K562 (cell line): ENCODE measurements at regions not wholly inside any gene's neighbourhood (a gene's known extent, or its start where the extent isn't known, plus 50 kb on each side); places are given as distances from the start of the nearest gene placed in this dataset.

Source experiments
- ATAC-seq: fragments of 200-7000 bp; cut with Tn5 transposase; 3 replicates; pipeline ENCODE4 v1.9.1; 2020; ENCODE audit warnings: moderate library complexity
- BruUV-seq: library from RNA; stranded (reverse); fragments of 400-500 nt; replicated peaks from 2 replicates; lab custom pipeline; 2021; lab: Mats Ljungman, UMichigan
- CTCF ChIA-PET: fragments of 300-600 bp; formaldehyde crosslinking; extraction: SDS; loops from one replicate; lab custom pipeline; 2021; ENCODE audit warnings: low intra/inter-chr PET ratio; lab: Yijun Ruan, JAX
- POLR2A ChIA-PET: fragments of 300-600, 350-650 bp; sonication (Branson Sonifier 250); formaldehyde crosslinking; extraction: SDS; loops from one replicate; lab custom pipeline; 2021; ENCODE audit warnings: antibody characterized with exemption, inconsistent platforms; lab: Yijun Ruan, JAX
- DNase-seq, 4 experiments: peaks; one replicate each; pipeline versions ENCODE4 v3.0.0 to v3.0.0-alpha.2; 2011 to 2018; ENCODE audit warnings: low spot score in 3 of 4, mixed read lengths in 3 of 4; ENCODE audit errors: extremely low read depth in 1 of 4
- FAIRE-seq: peaks from 2 replicates; lab custom pipeline; 2011; peaks lifted over from hg19 to GRCh38; lab: Jason Lieb, UNC
- H2AFZ ChIP-seq: 2 replicates; pipeline ENCODE4 v1.6.0; 2011; ENCODE audit warnings: low read depth, low read length, control low read depth, inconsistent platforms
- H3K27ac ChIP-seq: fragments of 200-600 bp; 3 replicates; pipeline ENCODE4 v1.8.0; 2011; ENCODE audit warnings: low read depth, mild to moderate bottlenecking, control low read depth, inconsistent platforms, low read length, moderate library complexity, mixed read lengths; ENCODE audit errors: extremely low read depth
- H3K27me3 ChIP-seq, 2 experiments: fragments of 300-600 bp in 1 of 2; 2 replicates in 1 of 2; 3 replicates in 1 of 2; pipeline versions ENCODE4 v1.6.0 to v1.8.0; 2011; ENCODE audit warnings: inconsistent platforms in 2 of 2, low read length in 2 of 2, mild to moderate bottlenecking in 1 of 2, mixed read lengths in 1 of 2, moderate library complexity in 1 of 2; ENCODE audit not compliant: control insufficient read depth in 2 of 2, insufficient read depth in 2 of 2
- H3K36me3 ChIP-seq: fragments of 300-600 bp; 3 replicates; pipeline ENCODE4 v1.8.0; 2011; ENCODE audit warnings: mild to moderate bottlenecking, low read length, inconsistent platforms; ENCODE audit not compliant: control insufficient read depth, insufficient read depth
- H3K4me1 ChIP-seq, 2 experiments: fragments of 200-600 bp in 1 of 2; replicated peaks in 1 of 2; 2 replicates in 1 of 2; 3 replicates in 1 of 2; pipeline versions ENCODE4 v1.5.1 to v1.8.0; 2011; ENCODE audit warnings: inconsistent platforms in 2 of 2, low read length in 2 of 2, mild to moderate bottlenecking in 1 of 2, mixed read lengths in 1 of 2, moderate library complexity in 1 of 2; ENCODE audit not compliant: control insufficient read depth in 2 of 2, insufficient read depth in 2 of 2
- H3K4me2 ChIP-seq: 2 replicates; pipeline ENCODE4 v1.6.1; 2011; ENCODE audit warnings: low read length, control low read depth, inconsistent platforms, mixed read lengths; ENCODE audit not compliant: insufficient read depth
- H3K4me3 ChIP-seq: fragments of 200-600 bp; sonication (generic), shearing (Covaris generic); 2 replicates; pipeline ENCODE4 v1.5.1; 2016; ENCODE audit warnings: control low read depth, inconsistent platforms
- H3K79me2 ChIP-seq: fragments of 200-600 bp; 3 replicates; pipeline ENCODE4 v1.8.0; 2011; ENCODE audit warnings: low read length, inconsistent platforms; ENCODE audit not compliant: control insufficient read depth, insufficient read depth
- H3K9ac ChIP-seq, 2 experiments: 2 replicates each; pipeline versions ENCODE4 v1.6.0 to v1.6.1; 2011; ENCODE audit warnings: low read depth in 2 of 2, low read length in 2 of 2, control low read depth in 1 of 2, inconsistent platforms in 1 of 2, mild to moderate bottlenecking in 1 of 2, mixed read lengths in 1 of 2; ENCODE audit not compliant: insufficient read depth in 1 of 2
- H3K9me1 ChIP-seq: one replicate; pipeline ENCODE4 v1.6.0; 2011; ENCODE audit warnings: inconsistent platforms, mild to moderate bottlenecking, low read length, moderate library complexity; ENCODE audit not compliant: control insufficient read depth, insufficient read depth
- H3K9me3 ChIP-seq: replicated peaks from 2 replicates; pipeline ENCODE4 v1.5.1; 2011; ENCODE audit warnings: low read depth, low read length, inconsistent platforms; ENCODE audit not compliant: control insufficient read depth, insufficient read depth
- H4K20me1 ChIP-seq: replicated peaks from 2 replicates; pipeline ENCODE4 v1.6.1; 2011; ENCODE audit warnings: low read length, inconsistent platforms, mixed read lengths; ENCODE audit not compliant: control insufficient read depth, insufficient read depth
- ATF2 ChIP-seq: sonication (generic); formaldehyde crosslinking; IDR thresholded peaks from 2 replicates; pipeline ENCODE4 v1.8.1; 2022; ENCODE audit warnings: missing genetic modification reagents
- BCL6 ChIP-seq: fragments of 250-450 bp; sonication (Bioruptor Pico); IDR thresholded peaks from 2 replicates; pipeline ENCODE4 v1.4.0; 2020
- BRD9 ChIP-seq: fragments of 450-650 bp; IDR thresholded peaks from 2 replicates; pipeline ENCODE4 v1.6.1; 2018; ENCODE audit warnings: low read depth; ENCODE audit not compliant: partially characterized antibody
- CBX3 ChIP-seq, 2 experiments: IDR thresholded peaks; 1 replicate in 1 of 2; 2 replicates in 1 of 2; pipeline ENCODE4 v1.6.1; 2012; ENCODE audit warnings: inconsistent platforms in 2 of 2, low read length in 2 of 2, borderline replicate concordance in 1 of 2, control low read depth in 1 of 2
- CGGBP1 ChIP-seq: fragments of 250-450 bp; sonication (Bioruptor Pico); IDR thresholded peaks from 2 replicates; pipeline ENCODE4 v1.9.0; 2021; ENCODE audit warnings: mild to moderate bottlenecking
- GTF2E2 ChIP-seq: fragments of 200-800 bp; sonication (Bioruptor generic); IDR thresholded peaks from 2 replicates; pipeline ENCODE4 v1.6.1; 2016; ENCODE audit warnings: missing genetic modification characterization, missing compliant biosample characterization
- HDAC6 ChIP-seq: IDR thresholded peaks from 2 replicates; pipeline ENCODE4 v1.6.1; 2012; ENCODE audit warnings: low read depth, mild to moderate bottlenecking, control low read depth, inconsistent platforms, low read length, moderate library complexity
- KDM1A ChIP-seq, 2 experiments: fragments of 450-650 bp; IDR thresholded peaks; 2 replicates each; pipeline ENCODE4 v1.6.1; 2016; ENCODE audit warnings: mild to moderate bottlenecking in 2 of 2
- KDM5B ChIP-seq: fragments of 200-600 bp; sonication (generic); IDR thresholded peaks from 2 replicates; pipeline ENCODE4 v1.6.1; 2012; ENCODE audit warnings: low read depth, mild to moderate bottlenecking, moderate library complexity, low read length, control low read depth, inconsistent platforms; ENCODE audit not compliant: insufficient replicate concordance
- RBM22 ChIP-seq: fragments of 200-400 bp; formaldehyde crosslinking; IDR thresholded peaks from 2 replicates; pipeline ENCODE4 v1.6.1; 2018; ENCODE audit warnings: low read length, low read depth; ENCODE audit not compliant: poor library complexity, severe bottlenecking
- RERE ChIP-seq: sonication (generic); formaldehyde crosslinking; IDR thresholded peaks from 2 replicates; pipeline ENCODE4 v1.8.0; 2023; ENCODE audit warnings: missing genetic modification reagents, mild to moderate bottlenecking, borderline replicate concordance
- SMAD4 ChIP-seq: fragments of 250-450 bp; sonication (Bioruptor Pico); conservative IDR thresholded peaks from 2 replicates; pipeline ENCODE4 v1.8.0; 2021; ENCODE audit warnings: inconsistent platforms, mild to moderate bottlenecking, moderate library complexity
- SNAPC5 ChIP-seq: fragments of 250-450 bp; sonication (Bioruptor Pico); IDR thresholded peaks from 2 replicates; pipeline ENCODE4 v1.8.0; 2021; ENCODE audit warnings: moderate library complexity, mild to moderate bottlenecking, inconsistent platforms
- ZBTB1 ChIP-seq: sonication (generic); formaldehyde crosslinking; IDR thresholded peaks from 2 replicates; pipeline ENCODE4 v1.8.1; 2023; ENCODE audit warnings: missing genetic modification reagents, low read depth, mild to moderate bottlenecking, borderline replicate concordance
- ZNF395 ChIP-seq: fragments of 200-800 bp; sonication (Bioruptor generic); IDR thresholded peaks from 2 replicates; pipeline ENCODE4 v1.6.1; 2017; ENCODE audit warnings: missing genetic modification characterization, missing compliant biosample characterization
- WGBS: fragments of 100-300 bp; shearing (Covaris generic); methylation state at CpG from one replicate; pipeline ENCODE4 v1.1.6; 2016; ENCODE audit warnings: low coverage, mixed read lengths; ENCODE audit not compliant: insufficient coverage; ENCODE audit errors: missing lambda C conversion rate; 5-methylcytosine and 5-hydroxymethylcytosine counted together
- in situ Hi-C: fragments of 300-500 bp; cut with MboI; formaldehyde crosslinking; loops from 4 replicates; pipeline ENCODE4 v1.15.0; 2018; ENCODE audit warnings: inconsistent platforms, mixed read lengths
- intact Hi-C: fragments of 100-400 bp; cut with micrococcal nuclease; formaldehyde crosslinking; loops from 2 replicates; pipeline ENCODE4 v1.14.2; 2022

GRCh38 chr16:66099306-66099705, 267.2 kb upstream of the CDH5 start:
- Histone ChIP-seq H2AFZ (no peak overlapping the region), H3K9ac (no peak overlapping the region), H4K20me1 (no peaks in the 10 kb centered on the region), H3K36me3 (no peaks in the 10 kb centered on the region), H3K9me1 (no peaks in the 10 kb centered on the region), H3K9me3 (no peaks in the 10 kb centered on the region), H3K4me3 (no peak overlapping the region), H3K79me2 (no peaks in the 10 kb centered on the region), H3K4me1 (no peaks in the 10 kb centered on the region), H3K27me3 (no peaks in the 10 kb centered on the region), H3K4me2 (no peak overlapping the region), H3K27ac (no peak overlapping the region)
- no TSS peak for BruUV-seq
- intact Hi-C loops (no loop called here), in situ Hi-C loops (no loop called here)
- ATAC-seq = no peak
- ChIA-PET POLR2A (no interaction called here), CTCF (no interaction called here)
- no peak for FAIRE-seq
- TF ChIP-seq BCL6 (CRISPR knock-in tag) (no peak), HDAC6 (no peak), GTF2E2 (no peak), KDM1A (IDR thresholded peaks at IDR 0.05) (no peak), SMAD4 (CRISPR knock-in tag) (no peak), RBM22 (no peak), ATF2 (CRISPR knock-in tag) (no peak), ZNF395 (CRISPR knock-in tag) (no peak), BRD9 (no peak), SNAPC5 (no peak), CGGBP1 (no peak), KDM5B (no peak), CBX3 (IDR thresholded peaks at IDR 0.05; ENCODE audit: borderline replicate concordance in 1 of 2, low read length in 2 of 2) (no peak), ZBTB1 (CRISPR knock-in tag) (no peak), RERE (CRISPR knock-in tag) (no peak)
- DNase-seq = no peak
- WGBS = 13% methylated on average over 4 of the region's 4 CpGs
